ENCODE measurements at regions not wholly inside any gene's neighbourhood (a gene's known extent, or its start where the extent isn't known, plus 50 kb on each side); places are given as distances from the start of the nearest gene placed in this dataset.

DNA sequence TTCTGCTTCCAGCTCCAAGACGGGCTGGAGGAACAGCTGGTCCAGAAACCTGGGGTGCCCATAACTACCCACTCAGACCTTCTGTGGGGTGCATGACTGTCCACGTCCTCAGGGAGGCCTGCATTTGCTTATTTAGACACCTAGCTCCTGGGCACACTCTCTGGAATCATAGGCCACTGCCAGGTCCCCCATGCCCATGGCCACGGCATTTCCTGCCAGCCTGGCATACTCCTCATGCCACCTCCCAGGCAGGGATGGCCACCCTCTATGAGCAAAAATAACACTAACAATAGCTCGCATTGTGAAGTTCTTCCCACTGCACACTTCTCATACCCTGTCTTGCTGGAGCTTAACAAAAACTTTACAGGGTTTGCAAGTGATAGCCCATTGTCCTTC is 166.9 kb upstream of the TPM1 start:
- H3K27me3 ChIP-seq (ENCODE audit: insufficient read depth, low read depth): no peaks in the 10 kb centered on the region
- no peak overlapping the region for H3K4me3 ChIP-seq
- H3K36me3 ChIP-seq (ENCODE audit: low read depth): no peaks in the 10 kb centered on the region
- no peaks in the 10 kb centered on the region for H3K4me1 ChIP-seq (replicated peaks; ENCODE audit: insufficient read depth)
- H3K9me3 ChIP-seq (ENCODE audit: insufficient read depth, low read depth): no peaks in the 10 kb centered on the region
- no peak for TF ChIP-seq EZH2 (IDR thresholded peaks at IDR 0.05; ENCODE audit: low read depth)
- TF ChIP-seq, protein P1, sequence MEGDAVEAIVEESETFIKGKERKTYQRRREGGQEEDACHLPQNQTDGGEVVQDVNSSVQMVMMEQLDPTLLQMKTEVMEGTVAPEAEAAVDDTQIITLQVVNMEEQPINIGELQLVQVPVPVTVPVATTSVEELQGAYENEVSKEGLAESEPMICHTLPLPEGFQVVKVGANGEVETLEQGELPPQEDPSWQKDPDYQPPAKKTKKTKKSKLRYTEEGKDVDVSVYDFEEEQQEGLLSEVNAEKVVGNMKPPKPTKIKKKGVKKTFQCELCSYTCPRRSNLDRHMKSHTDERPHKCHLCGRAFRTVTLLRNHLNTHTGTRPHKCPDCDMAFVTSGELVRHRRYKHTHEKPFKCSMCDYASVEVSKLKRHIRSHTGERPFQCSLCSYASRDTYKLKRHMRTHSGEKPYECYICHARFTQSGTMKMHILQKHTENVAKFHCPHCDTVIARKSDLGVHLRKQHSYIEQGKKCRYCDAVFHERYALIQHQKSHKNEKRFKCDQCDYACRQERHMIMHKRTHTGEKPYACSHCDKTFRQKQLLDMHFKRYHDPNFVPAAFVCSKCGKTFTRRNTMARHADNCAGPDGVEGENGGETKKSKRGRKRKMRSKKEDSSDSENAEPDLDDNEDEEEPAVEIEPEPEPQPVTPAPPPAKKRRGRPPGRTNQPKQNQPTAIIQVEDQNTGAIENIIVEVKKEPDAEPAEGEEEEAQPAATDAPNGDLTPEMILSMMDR (conservative IDR thresholded peaks at IDR 0.05): no peak
- H3K79me2 ChIP-seq (ENCODE audit: low read depth): no peaks in the 10 kb centered on the region
- no TSS peak for BruUV-seq (replicated peaks)
- DNase-seq: no peak
- intact Hi-C loops (cut with micrococcal nuclease; ENCODE audit: unreplicated experiment): no loop called here
- no peak overlapping the region for H3K27ac ChIP-seq
- no peaks in the 10 kb centered on the region for H3F3A ChIP-seq (ENCODE audit: insufficient read depth, low read depth)
- POLR2A ChIA-PET (ENCODE audit: unreplicated experiment): interaction anchor here (0.5 kb wide), 1 partner anchor 1022 kb away, joined by 5 read pairs; no protein-coding TSS in a partner anchor
- H3K9me2 ChIP-seq (ENCODE audit: insufficient read depth): no peaks in the 10 kb centered on the region
- no peaks in the 10 kb centered on the region for H4K20me1 ChIP-seq (ENCODE audit: insufficient read depth)
- H3K4me2 ChIP-seq: no peak overlapping the region
- CTCF ChIA-PET: interaction anchor here (0.7 kb wide), 1 partner anchor 23 kb away, joined by 3 read pairs; no protein-coding TSS in a partner anchor
- no peak overlapping the region for H2AFZ ChIP-seq

DNA sequence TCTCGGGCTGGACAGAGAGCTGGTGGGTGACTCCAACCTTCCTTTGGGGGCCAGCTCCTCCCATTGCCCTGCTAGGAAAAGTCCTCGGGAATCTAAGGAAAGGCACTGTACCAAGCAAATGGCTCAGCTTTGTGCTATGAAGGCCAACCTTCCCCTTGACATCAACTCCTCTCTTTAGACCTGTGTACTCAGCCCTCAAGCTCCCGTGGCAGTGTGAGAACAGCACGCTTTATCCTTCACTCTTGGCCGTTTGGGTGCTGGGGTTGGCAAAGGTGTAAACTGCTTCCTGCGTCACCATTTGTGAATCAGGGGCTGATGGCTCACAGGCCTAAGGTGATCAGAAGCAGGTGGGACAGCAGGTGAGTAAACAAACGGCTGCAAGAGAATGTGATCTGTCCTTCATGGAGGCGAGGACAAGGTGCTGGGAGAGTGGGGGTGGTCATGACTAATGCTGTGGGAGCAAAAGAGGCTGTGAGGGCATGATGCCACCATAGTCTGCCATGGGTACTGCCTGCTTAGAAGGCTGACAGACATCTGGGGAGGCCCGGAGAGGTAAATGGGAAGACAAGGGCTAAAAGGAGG is 165.2 kb upstream of the TPM1 start:
- ChIA-PET POLR2A (ENCODE audit: unreplicated experiment) (no interaction called here), CTCF (no interaction called here)
- no peak overlapping the region for H3K4me2 ChIP-seq
- intact Hi-C loops (cut with micrococcal nuclease; ENCODE audit: unreplicated experiment): no loop called here
- no peak for DNase-seq
- H3K4me1 ChIP-seq (replicated peaks; ENCODE audit: insufficient read depth): no peaks in the 10 kb centered on the region
- no peaks in the 10 kb centered on the region for H3K9me2 ChIP-seq (ENCODE audit: insufficient read depth)
- H3K9me3 ChIP-seq (ENCODE audit: insufficient read depth, low read depth): no peaks in the 10 kb centered on the region
- H3K27me3 ChIP-seq (ENCODE audit: insufficient read depth, low read depth): no peaks in the 10 kb centered on the region
- H4K20me1 ChIP-seq (ENCODE audit: insufficient read depth): no peaks in the 10 kb centered on the region
- no peak overlapping the region for H3K4me3 ChIP-seq
- no peak overlapping the region for H3K27ac ChIP-seq
- no peaks in the 10 kb centered on the region for H3K36me3 ChIP-seq (ENCODE audit: low read depth)
- no TSS peak for BruUV-seq (replicated peaks)
- no peaks in the 10 kb centered on the region for H3F3A ChIP-seq (ENCODE audit: insufficient read depth, low read depth)
- no peaks in the 10 kb centered on the region for H3K79me2 ChIP-seq (ENCODE audit: low read depth)
- no peak overlapping the region for H2AFZ ChIP-seq
- TF ChIP-seq, protein P1 (conservative IDR thresholded peaks at IDR 0.05): no peak
- TF ChIP-seq EZH2 (IDR thresholded peaks at IDR 0.05; ENCODE audit: low read depth): no peak

DNA sequence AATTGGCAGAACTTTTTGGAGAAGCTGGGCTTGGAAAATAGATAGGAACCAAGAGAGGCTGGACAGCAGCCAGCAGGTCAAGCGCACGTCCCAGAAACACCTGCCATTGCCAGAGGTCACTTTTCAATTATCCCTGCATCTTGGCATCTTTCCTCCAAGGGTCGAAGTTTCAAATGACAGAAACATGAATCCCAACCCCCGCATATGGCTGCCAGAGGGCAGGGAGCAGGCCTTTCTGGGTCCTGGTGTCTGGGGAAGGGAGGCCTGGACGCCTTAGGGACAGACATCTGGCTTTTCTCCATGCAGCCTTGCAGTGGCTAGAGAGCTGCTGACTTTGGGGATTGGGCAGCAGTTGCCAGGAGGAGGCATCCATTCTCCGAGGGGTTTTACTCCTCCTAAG is 164.5 kb upstream of the TPM1 start:
- H3K79me2 ChIP-seq (ENCODE audit: low read depth): no peaks in the 10 kb centered on the region
- CTCF ChIA-PET: no interaction called here
- POLR2A ChIA-PET (ENCODE audit: unreplicated experiment): no interaction called here
- H3K4me3 ChIP-seq: no peak overlapping the region
- no peaks in the 10 kb centered on the region for H4K20me1 ChIP-seq (ENCODE audit: insufficient read depth)
- no peaks in the 10 kb centered on the region for H3K9me2 ChIP-seq (ENCODE audit: insufficient read depth)
- no peak overlapping the region for H3K27ac ChIP-seq
- no peak overlapping the region for H3K4me2 ChIP-seq
- H3K4me1 ChIP-seq (replicated peaks; ENCODE audit: insufficient read depth): no peaks in the 10 kb centered on the region
- TF ChIP-seq, protein P1 (conservative IDR thresholded peaks at IDR 0.05): no peak
- no peak for TF ChIP-seq EZH2 (IDR thresholded peaks at IDR 0.05; ENCODE audit: low read depth)
- no peak for DNase-seq
- intact Hi-C loops (cut with micrococcal nuclease; ENCODE audit: unreplicated experiment): no loop called here
- no peaks in the 10 kb centered on the region for H3F3A ChIP-seq (ENCODE audit: insufficient read depth, low read depth)
- H3K9me3 ChIP-seq (ENCODE audit: insufficient read depth, low read depth): no peaks in the 10 kb centered on the region
- BruUV-seq (replicated peaks): no TSS peak
- no peaks in the 10 kb centered on the region for H3K27me3 ChIP-seq (ENCODE audit: insufficient read depth, low read depth)
- H2AFZ ChIP-seq: no peak overlapping the region
- no peaks in the 10 kb centered on the region for H3K36me3 ChIP-seq (ENCODE audit: low read depth)
